ENCODE measurements at regions not wholly inside any gene's neighbourhood (a gene's known extent, or its start where the extent isn't known, plus 50 kb on each side); places are given as distances from the start of the nearest gene placed in this dataset.

DNA sequence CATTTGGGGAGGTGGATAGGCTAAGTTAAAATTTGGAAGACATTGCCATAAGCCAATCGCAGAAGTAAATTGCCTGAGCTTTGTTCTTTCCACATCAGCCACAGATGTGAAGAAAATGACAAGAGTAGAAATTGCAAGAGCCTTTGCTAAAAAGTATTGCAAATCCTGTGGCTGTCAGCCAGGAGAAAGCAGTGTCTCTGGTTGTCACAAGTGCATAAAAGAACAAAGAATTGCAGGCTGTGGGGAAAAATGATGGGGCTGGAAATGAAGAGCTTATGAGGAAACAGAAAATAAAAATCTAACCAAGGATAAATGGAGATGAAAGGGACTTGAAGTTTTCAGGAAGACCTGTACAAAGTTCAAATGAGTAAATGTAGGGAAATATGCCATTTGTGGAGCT lies 344.8 kb downstream of the CSNK1G3 start:
- TF ChIP-seq TAF7 (optimal IDR thresholded peaks at IDR 0.05; ENCODE audit: borderline replicate concordance, low read depth, low read length) (no peak), JUND (IDR thresholded peaks at IDR 0.05; ENCODE audit: low read length) (no peak), POLR2AphosphoS5 (IDR thresholded peaks at IDR 0.05; ENCODE audit: low read depth, low read length) (no peak), POLR2A (IDR thresholded peaks at IDR 0.05; ENCODE audit: control extremely low read depth in 1 of 2, low read depth in 2 of 2, low read length in 2 of 2) (no peak), SP1 (IDR thresholded peaks at IDR 0.05; ENCODE audit: low read depth, low read length) (no peak), FOSL1 (IDR thresholded peaks at IDR 0.05; ENCODE audit: insufficient read depth, low read depth, low read length) (no peak), KDM5A (IDR thresholded peaks at IDR 0.05; ENCODE audit: low read length) (no peak), YY1 (IDR thresholded peaks at IDR 0.05; ENCODE audit: low read depth, low read length) (no peak), GABPA (IDR thresholded peaks at IDR 0.05; ENCODE audit: borderline replicate concordance, insufficient read depth, low read length) (no peak), EZH2 (IDR thresholded peaks at IDR 0.05; ENCODE audit: low read depth, low read length, severe bottlenecking) (no peak), TEAD4 (IDR thresholded peaks at IDR 0.05; ENCODE audit: low read depth, low read length) (no peak)
- TF ChIP-seq, protein P1, sequence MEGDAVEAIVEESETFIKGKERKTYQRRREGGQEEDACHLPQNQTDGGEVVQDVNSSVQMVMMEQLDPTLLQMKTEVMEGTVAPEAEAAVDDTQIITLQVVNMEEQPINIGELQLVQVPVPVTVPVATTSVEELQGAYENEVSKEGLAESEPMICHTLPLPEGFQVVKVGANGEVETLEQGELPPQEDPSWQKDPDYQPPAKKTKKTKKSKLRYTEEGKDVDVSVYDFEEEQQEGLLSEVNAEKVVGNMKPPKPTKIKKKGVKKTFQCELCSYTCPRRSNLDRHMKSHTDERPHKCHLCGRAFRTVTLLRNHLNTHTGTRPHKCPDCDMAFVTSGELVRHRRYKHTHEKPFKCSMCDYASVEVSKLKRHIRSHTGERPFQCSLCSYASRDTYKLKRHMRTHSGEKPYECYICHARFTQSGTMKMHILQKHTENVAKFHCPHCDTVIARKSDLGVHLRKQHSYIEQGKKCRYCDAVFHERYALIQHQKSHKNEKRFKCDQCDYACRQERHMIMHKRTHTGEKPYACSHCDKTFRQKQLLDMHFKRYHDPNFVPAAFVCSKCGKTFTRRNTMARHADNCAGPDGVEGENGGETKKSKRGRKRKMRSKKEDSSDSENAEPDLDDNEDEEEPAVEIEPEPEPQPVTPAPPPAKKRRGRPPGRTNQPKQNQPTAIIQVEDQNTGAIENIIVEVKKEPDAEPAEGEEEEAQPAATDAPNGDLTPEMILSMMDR (IDR thresholded peaks at IDR 0.05; ENCODE audit: control extremely low read depth in 1 of 3, insufficient read depth in 1 of 3, low read depth in 1 of 3, low read length in 3 of 3): no peak
- TF ChIP-seq, protein P2, sequence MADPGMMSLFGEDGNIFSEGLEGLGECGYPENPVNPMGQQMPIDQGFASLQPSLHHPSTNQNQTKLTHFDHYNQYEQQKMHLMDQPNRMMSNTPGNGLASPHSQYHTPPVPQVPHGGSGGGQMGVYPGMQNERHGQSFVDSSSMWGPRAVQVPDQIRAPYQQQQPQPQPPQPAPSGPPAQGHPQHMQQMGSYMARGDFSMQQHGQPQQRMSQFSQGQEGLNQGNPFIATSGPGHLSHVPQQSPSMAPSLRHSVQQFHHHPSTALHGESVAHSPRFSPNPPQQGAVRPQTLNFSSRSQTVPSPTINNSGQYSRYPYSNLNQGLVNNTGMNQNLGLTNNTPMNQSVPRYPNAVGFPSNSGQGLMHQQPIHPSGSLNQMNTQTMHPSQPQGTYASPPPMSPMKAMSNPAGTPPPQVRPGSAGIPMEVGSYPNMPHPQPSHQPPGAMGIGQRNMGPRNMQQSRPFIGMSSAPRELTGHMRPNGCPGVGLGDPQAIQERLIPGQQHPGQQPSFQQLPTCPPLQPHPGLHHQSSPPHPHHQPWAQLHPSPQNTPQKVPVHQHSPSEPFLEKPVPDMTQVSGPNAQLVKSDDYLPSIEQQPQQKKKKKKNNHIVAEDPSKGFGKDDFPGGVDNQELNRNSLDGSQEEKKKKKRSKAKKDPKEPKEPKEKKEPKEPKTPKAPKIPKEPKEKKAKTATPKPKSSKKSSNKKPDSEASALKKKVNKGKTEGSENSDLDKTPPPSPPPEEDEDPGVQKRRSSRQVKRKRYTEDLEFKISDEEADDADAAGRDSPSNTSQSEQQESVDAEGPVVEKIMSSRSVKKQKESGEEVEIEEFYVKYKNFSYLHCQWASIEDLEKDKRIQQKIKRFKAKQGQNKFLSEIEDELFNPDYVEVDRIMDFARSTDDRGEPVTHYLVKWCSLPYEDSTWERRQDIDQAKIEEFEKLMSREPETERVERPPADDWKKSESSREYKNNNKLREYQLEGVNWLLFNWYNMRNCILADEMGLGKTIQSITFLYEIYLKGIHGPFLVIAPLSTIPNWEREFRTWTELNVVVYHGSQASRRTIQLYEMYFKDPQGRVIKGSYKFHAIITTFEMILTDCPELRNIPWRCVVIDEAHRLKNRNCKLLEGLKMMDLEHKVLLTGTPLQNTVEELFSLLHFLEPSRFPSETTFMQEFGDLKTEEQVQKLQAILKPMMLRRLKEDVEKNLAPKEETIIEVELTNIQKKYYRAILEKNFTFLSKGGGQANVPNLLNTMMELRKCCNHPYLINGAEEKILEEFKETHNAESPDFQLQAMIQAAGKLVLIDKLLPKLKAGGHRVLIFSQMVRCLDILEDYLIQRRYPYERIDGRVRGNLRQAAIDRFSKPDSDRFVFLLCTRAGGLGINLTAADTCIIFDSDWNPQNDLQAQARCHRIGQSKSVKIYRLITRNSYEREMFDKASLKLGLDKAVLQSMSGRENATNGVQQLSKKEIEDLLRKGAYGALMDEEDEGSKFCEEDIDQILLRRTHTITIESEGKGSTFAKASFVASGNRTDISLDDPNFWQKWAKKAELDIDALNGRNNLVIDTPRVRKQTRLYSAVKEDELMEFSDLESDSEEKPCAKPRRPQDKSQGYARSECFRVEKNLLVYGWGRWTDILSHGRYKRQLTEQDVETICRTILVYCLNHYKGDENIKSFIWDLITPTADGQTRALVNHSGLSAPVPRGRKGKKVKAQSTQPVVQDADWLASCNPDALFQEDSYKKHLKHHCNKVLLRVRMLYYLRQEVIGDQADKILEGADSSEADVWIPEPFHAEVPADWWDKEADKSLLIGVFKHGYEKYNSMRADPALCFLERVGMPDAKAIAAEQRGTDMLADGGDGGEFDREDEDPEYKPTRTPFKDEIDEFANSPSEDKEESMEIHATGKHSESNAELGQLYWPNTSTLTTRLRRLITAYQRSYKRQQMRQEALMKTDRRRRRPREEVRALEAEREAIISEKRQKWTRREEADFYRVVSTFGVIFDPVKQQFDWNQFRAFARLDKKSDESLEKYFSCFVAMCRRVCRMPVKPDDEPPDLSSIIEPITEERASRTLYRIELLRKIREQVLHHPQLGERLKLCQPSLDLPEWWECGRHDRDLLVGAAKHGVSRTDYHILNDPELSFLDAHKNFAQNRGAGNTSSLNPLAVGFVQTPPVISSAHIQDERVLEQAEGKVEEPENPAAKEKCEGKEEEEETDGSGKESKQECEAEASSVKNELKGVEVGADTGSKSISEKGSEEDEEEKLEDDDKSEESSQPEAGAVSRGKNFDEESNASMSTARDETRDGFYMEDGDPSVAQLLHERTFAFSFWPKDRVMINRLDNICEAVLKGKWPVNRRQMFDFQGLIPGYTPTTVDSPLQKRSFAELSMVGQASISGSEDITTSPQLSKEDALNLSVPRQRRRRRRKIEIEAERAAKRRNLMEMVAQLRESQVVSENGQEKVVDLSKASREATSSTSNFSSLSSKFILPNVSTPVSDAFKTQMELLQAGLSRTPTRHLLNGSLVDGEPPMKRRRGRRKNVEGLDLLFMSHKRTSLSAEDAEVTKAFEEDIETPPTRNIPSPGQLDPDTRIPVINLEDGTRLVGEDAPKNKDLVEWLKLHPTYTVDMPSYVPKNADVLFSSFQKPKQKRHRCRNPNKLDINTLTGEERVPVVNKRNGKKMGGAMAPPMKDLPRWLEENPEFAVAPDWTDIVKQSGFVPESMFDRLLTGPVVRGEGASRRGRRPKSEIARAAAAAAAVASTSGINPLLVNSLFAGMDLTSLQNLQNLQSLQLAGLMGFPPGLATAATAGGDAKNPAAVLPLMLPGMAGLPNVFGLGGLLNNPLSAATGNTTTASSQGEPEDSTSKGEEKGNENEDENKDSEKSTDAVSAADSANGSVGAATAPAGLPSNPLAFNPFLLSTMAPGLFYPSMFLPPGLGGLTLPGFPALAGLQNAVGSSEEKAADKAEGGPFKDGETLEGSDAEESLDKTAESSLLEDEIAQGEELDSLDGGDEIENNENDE (IDR thresholded peaks at IDR 0.05; ENCODE audit: insufficient replicate concordance, low read length): no peak

Measured in H1 (cell line).